GM23248 (cell line): ENCODE measurements at regions not wholly inside any gene's neighbourhood (a gene's known extent, or its start where the extent isn't known, plus 50 kb on each side); places are given as distances from the start of the nearest gene placed in this dataset.

ENCODE experiments used
- EZH2 ChIP-seq: fragments of 200-600 bp; sonication (generic); IDR thresholded peaks from 2 replicates; pipeline ENCODE4 v1.6.1; 2018; ENCODE audit warnings: antibody characterized with exemption, mild to moderate bottlenecking; ENCODE audit not compliant: insufficient read depth, poor library complexity, severe bottlenecking
- EZH2phosphoT487 ChIP-seq: fragments of 200-600 bp; sonication (generic); IDR thresholded peaks from 2 replicates; pipeline ENCODE4 v1.6.1; 2018; ENCODE audit warnings: antibody characterized with exemption, moderate library complexity, mild to moderate bottlenecking, low read depth; ENCODE audit not compliant: insufficient read depth

GRCh38 chr4:57446266-57446665 lies 336.1 kb upstream of the IGFBP7 start:
- no peak for TF ChIP-seq EZH2
- TF ChIP-seq EZH2phosphoT487: no peak
